ENCODE measurements at regions not wholly inside any gene's neighbourhood (a gene's known extent, or its start where the extent isn't known, plus 50 kb on each side); places are given as distances from the start of the nearest gene placed in this dataset.
A peak's percentile ranks its signal among the peaks of the same experiment; 100 is the strongest.

DNA sequence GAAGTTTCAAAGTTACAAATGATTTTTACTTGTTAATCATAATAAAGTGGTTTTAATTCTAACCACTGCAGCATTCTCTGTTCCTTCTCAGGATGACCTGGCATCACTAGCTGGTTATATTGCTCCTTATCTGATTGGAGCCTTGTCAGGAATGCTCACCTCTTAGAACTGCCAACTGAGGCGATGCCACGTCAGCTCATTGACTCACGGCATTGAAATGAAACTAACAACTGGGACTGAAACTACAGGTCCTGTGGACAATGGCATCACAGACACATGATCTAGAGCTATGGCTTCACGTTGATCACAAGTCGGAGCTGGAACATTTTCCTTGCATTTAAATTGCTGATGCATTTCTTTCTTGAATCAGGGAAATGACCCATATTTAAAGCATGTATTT is 54.9 kb upstream of the MAP2 start:
- DNase-seq (ENCODE audit: low read depth): peak; percentile 100

DNA sequence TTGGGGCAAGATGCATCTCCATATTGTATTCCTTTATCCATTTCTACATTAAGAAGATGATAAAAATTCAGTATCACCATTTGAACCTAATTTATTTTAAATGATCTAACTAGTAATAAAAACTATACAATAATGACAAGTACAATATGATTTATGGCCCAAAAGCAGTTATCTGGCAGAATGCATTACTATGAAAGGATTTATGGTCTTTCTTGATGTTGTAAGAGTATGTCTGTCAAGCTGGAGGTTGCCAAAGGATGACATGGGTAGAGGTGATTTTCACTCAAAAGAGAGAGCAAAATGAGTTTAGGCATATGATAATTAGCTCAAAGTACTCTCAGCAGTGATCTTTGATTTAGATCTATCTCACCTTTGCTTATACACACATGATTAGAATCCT is 54.2 kb upstream of the MAP2 start:
- no peak for DNase-seq (ENCODE audit: low read depth)

DNA sequence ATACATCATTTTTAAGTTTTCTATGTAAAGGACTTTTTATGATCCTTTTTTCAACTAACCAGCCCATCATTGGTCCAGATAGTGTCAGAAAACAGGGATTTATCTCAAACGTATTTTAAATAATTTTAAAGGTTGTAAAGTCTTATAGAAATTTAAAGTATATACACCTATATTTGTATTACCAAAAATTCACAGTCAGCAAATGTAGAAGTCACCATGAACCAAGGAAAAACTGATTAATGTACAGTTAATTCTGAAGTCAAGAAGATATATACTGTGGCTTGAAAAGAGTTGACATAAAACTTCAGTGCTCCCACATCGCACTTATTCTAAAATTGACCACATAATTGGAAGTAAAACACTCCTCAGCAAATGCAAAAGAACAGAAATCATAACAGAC is 52.4 kb upstream of the MAP2 start:
- no peak for DNase-seq (ENCODE audit: low read depth)
